ENCODE measurements at regions not wholly inside any gene's neighbourhood (a gene's known extent, or its start where the extent isn't known, plus 50 kb on each side); places are given as distances from the start of the nearest gene placed in this dataset.
"Not testable (repeated sequence)": the region's sequence is repeated elsewhere in the genome, so short reads cannot be mapped to it uniquely, and the experiment has no call there.

- DNase-seq (ENCODE audit: low spot score): not testable (repeated sequence)
Observed at GRCh38 chr9:104195142-104195541, 101.0 kb downstream of the SMC2 start.

GRCh38 chr9:104200456-104200994 is 106.4 kb downstream of the SMC2 start:
- no peak for DNase-seq (ENCODE audit: low spot score)
- no peak for TF ChIP-seq CTCF (IDR thresholded peaks at IDR 0.05; ENCODE audit: extremely low read depth, missing control alignments)

GRCh38 chr9:104206766-104207165 is 112.7 kb downstream of the SMC2 start:
- no peak for TF ChIP-seq CTCF (IDR thresholded peaks at IDR 0.05; ENCODE audit: extremely low read depth, missing control alignments)
- DNase-seq (ENCODE audit: low spot score): no peak

GRCh38 chr9:104209387-104209786 is 115.3 kb downstream of the SMC2 start:
- DNase-seq (ENCODE audit: low spot score): no peak
- TF ChIP-seq CTCF (IDR thresholded peaks at IDR 0.05; ENCODE audit: extremely low read depth, missing control alignments): no peak

GRCh38 chr9:104227108-104227507 is 133.0 kb downstream of the SMC2 start:
- no peak for TF ChIP-seq CTCF (IDR thresholded peaks at IDR 0.05; ENCODE audit: extremely low read depth, missing control alignments)

GRCh38 chr9:104232781-104233341 is 138.8 kb downstream of the SMC2 start:
- no peak for DNase-seq (ENCODE audit: low spot score)
- no peak for TF ChIP-seq CTCF (IDR thresholded peaks at IDR 0.05; ENCODE audit: extremely low read depth, missing control alignments)

More at GRCh38 chr9:104227108-104227507, 133.0 kb downstream of the SMC2 start:
- no peak for DNase-seq (ENCODE audit: low spot score)

GRCh38 chr9:104233366-104233765 is 139.3 kb downstream of the SMC2 start:
- no peak for DNase-seq (ENCODE audit: low spot score)
- TF ChIP-seq CTCF (IDR thresholded peaks at IDR 0.05; ENCODE audit: extremely low read depth, missing control alignments): no peak

GRCh38 chr9:104234632-104235337 is 140.7 kb downstream of the SMC2 start:
- DNase-seq (ENCODE audit: low spot score): not testable (repeated sequence)

GRCh38 chr9:104235347-104236120 is 141.4 kb downstream of the SMC2 start:
- not testable (repeated sequence) for DNase-seq (ENCODE audit: low spot score)

Measured in GM20000 (cell line).